PC-3 (cell line): ENCODE measurements at regions not wholly inside any gene's neighbourhood (a gene's known extent, or its start where the extent isn't known, plus 50 kb on each side); places are given as distances from the start of the nearest gene placed in this dataset.

Source experiments
- EZH2 ChIP-seq: fragments of 300-600 bp; sonication (generic); IDR thresholded peaks from one replicate; pipeline ENCODE4 v1.6.1; 2017; ENCODE audit warnings: antibody characterized with exemption, mild to moderate bottlenecking, low read length; ENCODE audit not compliant: unreplicated experiment
- EZH2phosphoT487 ChIP-seq: fragments of 300-600 bp; sonication (generic); IDR thresholded peaks from 2 replicates; pipeline ENCODE4 v1.6.1; 2018; ENCODE audit warnings: mild to moderate bottlenecking, antibody characterized with exemption, low read length, borderline replicate concordance
- TF ChIP-seq, protein P1 (sequence below): fragments of 300-600 bp; sonication (generic); conservative IDR thresholded peaks from 2 replicates; pipeline ENCODE4 v1.5.1; 2017; ENCODE audit warnings: antibody characterized with exemption, low read depth, mild to moderate bottlenecking, low read length

DNA sequence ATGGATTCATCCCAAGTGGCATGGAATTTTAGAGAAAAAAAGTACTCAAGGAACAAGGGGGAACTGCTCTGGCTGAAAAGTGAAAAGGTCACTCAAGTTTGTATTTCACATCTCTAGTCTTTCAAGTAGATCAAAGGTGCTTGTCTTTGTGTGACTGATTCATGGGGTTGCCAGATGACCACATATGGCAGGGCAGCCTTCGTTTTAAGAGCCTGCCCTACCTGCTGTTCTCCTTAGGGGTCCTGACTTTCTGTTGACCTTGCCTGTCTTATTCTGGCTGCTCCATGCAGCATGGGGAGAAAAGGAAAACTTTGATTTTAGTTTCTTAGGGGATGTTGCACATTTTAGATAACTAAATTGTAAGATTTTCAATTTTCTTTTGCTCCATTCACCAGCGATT lies 877.7 kb downstream of the TLE1 start:
- TF ChIP-seq, protein P1, sequence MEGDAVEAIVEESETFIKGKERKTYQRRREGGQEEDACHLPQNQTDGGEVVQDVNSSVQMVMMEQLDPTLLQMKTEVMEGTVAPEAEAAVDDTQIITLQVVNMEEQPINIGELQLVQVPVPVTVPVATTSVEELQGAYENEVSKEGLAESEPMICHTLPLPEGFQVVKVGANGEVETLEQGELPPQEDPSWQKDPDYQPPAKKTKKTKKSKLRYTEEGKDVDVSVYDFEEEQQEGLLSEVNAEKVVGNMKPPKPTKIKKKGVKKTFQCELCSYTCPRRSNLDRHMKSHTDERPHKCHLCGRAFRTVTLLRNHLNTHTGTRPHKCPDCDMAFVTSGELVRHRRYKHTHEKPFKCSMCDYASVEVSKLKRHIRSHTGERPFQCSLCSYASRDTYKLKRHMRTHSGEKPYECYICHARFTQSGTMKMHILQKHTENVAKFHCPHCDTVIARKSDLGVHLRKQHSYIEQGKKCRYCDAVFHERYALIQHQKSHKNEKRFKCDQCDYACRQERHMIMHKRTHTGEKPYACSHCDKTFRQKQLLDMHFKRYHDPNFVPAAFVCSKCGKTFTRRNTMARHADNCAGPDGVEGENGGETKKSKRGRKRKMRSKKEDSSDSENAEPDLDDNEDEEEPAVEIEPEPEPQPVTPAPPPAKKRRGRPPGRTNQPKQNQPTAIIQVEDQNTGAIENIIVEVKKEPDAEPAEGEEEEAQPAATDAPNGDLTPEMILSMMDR, result no peak
- TF ChIP-seq EZH2phosphoT487, result no peak
- TF ChIP-seq EZH2, result no peak
